ENCODE measurements at regions not wholly inside any gene's neighbourhood (a gene's known extent, or its start where the extent isn't known, plus 50 kb on each side); places are given as distances from the start of the nearest gene placed in this dataset.
A peak's percentile ranks its signal among the peaks of the same experiment; 100 is the strongest.

DNA sequence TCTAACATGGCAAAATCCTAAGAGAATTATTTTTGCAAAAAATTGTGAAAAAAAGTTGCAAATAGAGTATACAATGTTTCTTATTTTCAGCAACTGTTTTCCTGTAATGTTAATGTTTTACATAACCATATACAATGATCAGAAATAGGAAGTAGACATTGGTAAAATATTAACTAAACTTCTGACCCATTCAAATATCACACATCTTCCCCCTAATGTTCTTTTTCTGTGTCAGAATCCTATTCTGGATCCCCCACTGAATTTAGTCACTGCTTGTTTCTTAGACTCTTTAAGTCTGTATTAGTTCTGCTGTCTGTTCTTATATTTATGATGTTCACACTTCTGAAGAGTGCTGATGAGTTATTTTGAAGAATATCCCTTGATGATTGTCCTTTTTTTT, 62.0 kb downstream of the HFE start:
- DNase-seq: no peak

GRCh38 chr6:26152226-26153101, 65.2 kb downstream of the HFE start:
- no peak for DNase-seq

DNA sequence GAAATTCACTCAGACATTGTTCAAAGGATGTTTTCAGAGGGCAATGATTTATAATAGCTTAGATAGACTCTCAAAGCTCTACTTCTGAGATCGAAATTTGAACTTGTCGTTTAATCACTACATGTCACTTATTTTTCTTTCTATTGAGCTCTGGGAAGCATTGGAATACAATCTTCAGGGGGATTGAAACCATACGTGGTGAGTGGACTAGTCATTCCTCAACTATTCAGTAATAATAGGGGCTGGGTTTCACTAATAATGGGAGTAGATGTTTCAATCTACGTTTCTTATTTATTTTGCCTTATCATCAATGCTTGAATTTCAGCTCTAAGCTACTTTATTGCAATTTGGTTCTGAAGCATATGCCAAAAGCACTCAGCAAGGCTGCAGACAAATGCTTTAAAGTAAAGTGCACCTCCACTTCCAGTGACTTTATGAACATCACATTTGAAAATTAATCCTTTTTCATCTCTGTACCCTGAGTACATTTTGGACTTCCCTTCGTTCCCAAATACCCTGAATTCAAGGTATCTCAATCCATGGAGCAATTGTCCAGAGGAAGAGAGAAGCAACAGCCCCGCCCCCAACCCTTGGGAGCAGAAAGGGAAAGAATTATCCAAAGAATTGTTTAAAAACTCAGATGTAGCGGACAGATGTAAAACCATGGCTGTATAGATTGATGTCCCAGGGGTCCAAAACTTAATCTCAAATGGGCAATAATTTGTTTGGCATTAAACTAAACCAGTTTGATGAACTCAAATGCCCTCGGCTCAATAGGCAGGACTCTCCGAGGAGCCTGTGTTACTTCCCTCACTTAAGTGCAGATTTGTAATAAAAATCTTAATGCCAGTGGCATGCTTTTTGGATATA, 68.1 kb downstream of the HFE start:
- no peak for DNase-seq

- peak; percentile 79 to 85 for DNase-seq
Measured at GRCh38 chr6:26156105-26156849, 69.0 kb downstream of the HFE start.

GRCh38 chr6:26156850-26157250, 69.6 kb downstream of the HFE start:
- no peak for DNase-seq

GRCh38 chr6:26157251-26158075, 70.2 kb downstream of the HFE start:
- DNase-seq: peak; percentile 68 to 78

GRCh38 chr6:26158076-26158580, 70.9 kb downstream of the HFE start:
- DNase-seq: peak; percentile 71 to 78

DNA sequence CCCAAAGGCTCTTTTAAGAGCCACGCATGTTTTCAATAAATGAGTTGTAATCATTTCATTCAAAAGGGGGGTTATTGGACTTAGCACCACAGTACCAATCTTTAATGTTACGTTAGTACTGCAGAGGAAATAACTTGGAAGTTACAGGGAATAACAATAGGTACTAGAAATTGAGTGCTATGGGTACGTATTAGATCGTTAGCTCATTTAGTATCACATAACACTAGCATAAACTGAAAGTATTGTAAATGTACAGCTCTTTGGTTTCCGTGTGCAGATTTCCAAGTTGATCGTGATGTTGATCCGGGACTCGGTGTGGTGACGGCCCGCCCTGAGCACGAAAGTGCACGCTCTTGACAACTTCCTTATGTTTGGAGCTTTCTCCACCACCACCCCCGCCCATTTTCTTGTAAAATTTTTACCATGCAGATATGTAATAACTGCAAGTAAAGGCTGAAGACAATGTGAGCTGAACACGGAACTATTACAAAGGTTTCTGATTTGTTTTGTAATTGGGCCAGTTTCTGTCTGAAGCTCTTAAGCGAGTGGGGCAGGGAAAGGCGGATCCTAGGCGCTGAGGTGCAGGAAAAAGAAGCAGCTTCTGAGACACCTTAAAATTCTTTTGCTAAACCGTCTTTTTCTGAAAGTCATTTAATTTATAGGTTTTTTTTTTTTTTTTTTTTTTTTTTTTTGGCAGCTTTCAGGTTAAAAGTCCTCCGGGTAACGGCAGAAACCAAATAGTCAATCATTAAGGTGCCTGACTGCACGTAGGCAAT, 71.5 kb downstream of the HFE start:
- peak in 1 of 2 donors; percentile 42 for DNase-seq

GRCh38 chr6:26159357-26160273, 72.4 kb downstream of the HFE start:
- DNase-seq: no peak

DNA sequence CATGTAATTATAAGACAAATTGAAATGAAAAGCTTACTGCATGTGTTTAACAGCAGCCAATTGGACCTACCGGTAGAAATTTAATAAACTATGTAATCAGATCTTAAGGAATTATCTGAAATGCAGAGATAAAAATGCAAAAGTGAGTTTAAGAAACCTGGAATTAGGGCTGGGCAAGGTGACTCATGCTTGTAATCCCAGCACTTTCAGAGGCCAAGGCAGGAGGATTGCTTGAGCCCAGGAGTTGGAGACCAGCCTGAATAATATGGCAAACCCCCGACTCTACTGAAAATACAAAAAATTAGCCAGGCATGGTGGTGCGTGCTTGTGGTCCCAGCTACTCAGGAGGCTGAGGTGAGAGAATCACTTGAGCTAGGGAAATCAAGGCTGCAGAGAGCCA, 74.1 kb downstream of the HFE start:
- no peak for DNase-seq

DNA sequence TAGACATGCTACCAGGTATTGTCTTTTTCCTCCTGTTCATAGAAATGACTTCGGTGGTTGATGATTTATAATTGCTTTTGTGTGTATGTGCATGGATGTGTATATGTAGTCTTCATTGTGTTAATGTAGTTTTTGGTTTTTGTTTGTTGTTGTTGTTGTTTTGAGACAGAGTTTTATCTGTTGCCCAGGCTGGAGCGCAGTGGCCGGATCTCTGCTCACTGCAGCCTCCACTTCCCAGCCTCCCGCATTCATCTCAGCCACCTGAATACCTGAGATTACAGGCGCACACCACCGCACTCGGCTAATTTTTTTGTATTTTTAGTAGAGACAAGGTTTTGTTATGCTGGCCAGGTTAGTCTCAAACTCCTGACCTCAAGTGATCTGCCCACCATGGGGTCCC, 75.2 kb downstream of the HFE start:
- DNase-seq: no peak

GRCh38 chr6:26163427-26164119, 76.3 kb downstream of the HFE start:
- DNase-seq: no peak

- DNase-seq: no peak
Measured at GRCh38 chr6:26164120-26164505, 76.9 kb downstream of the HFE start.

DNA sequence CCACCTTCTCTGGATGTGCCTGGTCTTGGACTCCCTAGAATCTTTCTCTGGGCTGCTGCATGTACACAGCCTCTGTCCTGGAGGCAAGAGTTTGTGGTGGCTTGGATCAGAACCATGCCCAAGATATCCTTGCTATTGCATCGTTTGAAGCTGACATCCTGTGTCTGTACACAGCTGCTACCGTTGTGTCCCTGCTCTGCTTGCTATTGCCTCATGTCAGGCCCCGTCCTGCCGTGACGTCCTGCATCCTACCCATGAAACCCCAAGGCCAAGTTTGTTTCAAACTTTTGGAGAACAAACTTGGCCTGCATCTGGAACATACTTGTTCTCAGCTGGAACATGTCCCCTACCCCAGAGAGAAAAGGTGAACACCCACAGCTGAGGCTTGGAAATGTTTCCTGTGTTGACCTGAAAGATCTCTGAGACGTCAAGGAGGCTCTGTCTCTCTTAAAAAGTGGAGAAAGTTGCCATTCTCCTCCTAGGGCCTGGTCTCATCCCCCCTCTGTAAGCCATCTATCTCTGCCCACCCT, 78.1 kb downstream of the HFE start:
- DNase-seq: no peak

GRCh38 chr6:26170181-26170580, 83.0 kb downstream of the HFE start:
- no peak for DNase-seq

- DNase-seq: no peak
Measured at GRCh38 chr6:26170951-26171841, 84.0 kb downstream of the HFE start.

GRCh38 chr6:26172608-26172968, 85.4 kb downstream of the HFE start:
- DNase-seq: no peak

- DNase-seq: no peak
Measured at GRCh38 chr6:26173836-26174145, 86.6 kb downstream of the HFE start.

Data from stimulated activated CD4-positive, alpha-beta T cell treated with anti-CD3 and anti-CD28 coated beads, Interleukin-2, amount 100 ng/mL, for 48 hours (primary cell).